GM18505 (cell line): ENCODE measurements at regions not wholly inside any gene's neighbourhood (a gene's known extent, or its start where the extent isn't known, plus 50 kb on each side); places are given as distances from the start of the nearest gene placed in this dataset.
"Not testable (repeated sequence)": the region's sequence is repeated elsewhere in the genome, so short reads cannot be mapped to it uniquely, and the experiment has no call there.

ENCODE experiments used
- ATAC-seq: cut with Tn5 transposase; IDR thresholded peaks from one replicate; pipeline ENCODE4 v1.9.1; 2021; ENCODE audit not compliant: unreplicated experiment
- POLR2A ChIP-seq: IDR thresholded peaks from 4 replicates; pipeline ENCODE4 v1.6.1; 2011; ENCODE audit warnings: borderline replicate concordance; ENCODE audit not compliant: insufficient read depth, insufficient read length; ENCODE audit errors: extremely low read depth

GRCh38 chr1:101185421-101185820 lies 51.4 kb upstream of the S1PR1 start:
- no peak for TF ChIP-seq POLR2A
- no peak for ATAC-seq

- TF ChIP-seq POLR2A: no peak
- no peak for ATAC-seq
These were observed 53.5 kb upstream of the S1PR1 start for GRCh38 chr1:101183388-101183699.

GRCh38 chr1:101182627-101183387 lies 54.0 kb upstream of the S1PR1 start:
- TF ChIP-seq POLR2A: no peak
- ATAC-seq: no peak

GRCh38 chr1:101181930-101182329 lies 54.9 kb upstream of the S1PR1 start:
- no peak for TF ChIP-seq POLR2A
- no peak for ATAC-seq

GRCh38 chr1:101178688-101179491 lies 57.9 kb upstream of the S1PR1 start:
- TF ChIP-seq POLR2A: no peak
- ATAC-seq: peak; percentile 93

GRCh38 chr1:101178341-101178687 lies 58.5 kb upstream of the S1PR1 start:
- TF ChIP-seq POLR2A: no peak
- peak; percentile 7 for ATAC-seq

GRCh38 chr1:101175886-101176285 lies 60.9 kb upstream of the S1PR1 start:
- no peak for ATAC-seq
- no peak for TF ChIP-seq POLR2A

GRCh38 chr1:101175466-101175865 lies 61.4 kb upstream of the S1PR1 start:
- TF ChIP-seq POLR2A: no peak

GRCh38 chr1:101174722-101175121 lies 62.1 kb upstream of the S1PR1 start:
- no peak for TF ChIP-seq POLR2A
- ATAC-seq: no peak

More at GRCh38 chr1:101175466-101175865, 61.4 kb upstream of the S1PR1 start:
- ATAC-seq: no peak

- ATAC-seq: not testable (repeated sequence)
These were observed 62.5 kb upstream of the S1PR1 start for GRCh38 chr1:101174298-101174697.

GRCh38 chr1:101170506-101171050 lies 66.2 kb upstream of the S1PR1 start:
- ATAC-seq: no peak
- no peak for TF ChIP-seq POLR2A

GRCh38 chr1:101167891-101168290 lies 68.9 kb upstream of the S1PR1 start:
- no peak for TF ChIP-seq POLR2A
- ATAC-seq: peak; percentile 76

GRCh38 chr1:101166583-101167120 lies 70.2 kb upstream of the S1PR1 start:
- TF ChIP-seq POLR2A: no peak
- ATAC-seq: no peak

- TF ChIP-seq POLR2A: no peak
- no peak for ATAC-seq
These were observed 70.9 kb upstream of the S1PR1 start for GRCh38 chr1:101165954-101166353.
